Lung (tissue), 11 donors: ENCODE measurements at regions not wholly inside any gene's neighbourhood (a gene's known extent, or its start where the extent isn't known, plus 50 kb on each side); places are given as distances from the start of the nearest gene placed in this dataset.

Experiments used
- ATAC-seq: fragments of 200-7000 bp; cut with Tn5 transposase; one replicate; pipeline ENCODE4 v1.9.1; 2020; ENCODE audit warnings: moderate number of reproducible peaks; ENCODE audit not compliant: insufficient read depth, low FRiP score
- DNase-seq, 3 donors: peaks; one replicate each; pipeline ENCODE4 v3.0.0-alpha.2; 2013 to 2017
- H3K27ac ChIP-seq, 2 donors: one replicate each; pipeline ENCODE4 v1.5.1; 2013; ENCODE audit warnings: mild to moderate bottlenecking in 2 of 2, moderate library complexity in 2 of 2, control low read depth in 1 of 2, inconsistent platforms in 1 of 2, low read depth in 1 of 2, low read length in 1 of 2
- H3K27me3 ChIP-seq, 3 donors: one replicate each; pipeline ENCODE4 v1.5.1; 2013; ENCODE audit warnings: low read length in 2 of 3; ENCODE audit not compliant: control insufficient read depth in 3 of 3, insufficient read depth in 3 of 3
- H3K36me3 ChIP-seq, 4 donors: one replicate each; pipeline ENCODE4 v1.5.1; 2013; ENCODE audit warnings: low read length in 4 of 4, mild to moderate bottlenecking in 1 of 4, moderate library complexity in 1 of 4; ENCODE audit not compliant: control insufficient read depth in 4 of 4, insufficient read depth in 4 of 4
- H3K4me1 ChIP-seq, 5 donors: one replicate each; pipeline ENCODE4 v1.5.1; 2013; ENCODE audit warnings: low read length in 5 of 5, mild to moderate bottlenecking in 2 of 5, moderate library complexity in 1 of 5; ENCODE audit not compliant: control insufficient read depth in 5 of 5, insufficient read depth in 5 of 5
- H3K4me3 ChIP-seq: one replicate; pipeline ENCODE4 v1.5.1; 2013; ENCODE audit warnings: mild to moderate bottlenecking, control low read depth, moderate library complexity
- H3K9ac ChIP-seq, 2 donors: one replicate each; pipeline ENCODE4 v1.5.1; 2013; ENCODE audit warnings: low read length in 2 of 2, control low read depth in 1 of 2; ENCODE audit not compliant: insufficient read depth in 1 of 2
- H3K9me3 ChIP-seq, 4 donors: one replicate each; pipeline ENCODE4 v1.5.1; 2013; ENCODE audit warnings: low read length in 3 of 4, mild to moderate bottlenecking in 1 of 4, moderate library complexity in 1 of 4; ENCODE audit not compliant: control insufficient read depth in 4 of 4, insufficient read depth in 3 of 4
- CTCF ChIP-seq: IDR thresholded peaks from 2 replicates; pipeline ENCODE4 v1.5.1; 2012; ENCODE audit warnings: mild to moderate bottlenecking; ENCODE audit errors: control extremely low read depth, extremely low read depth
- whole genome bisulfite sequencing, 2 donors: extraction: QIAGEN DNeasy Blood & Tissue Kit; methylation state at CpG; one replicate each; pipeline ENCODE4 v1.1.7; 2013; 5-methylcytosine and 5-hydroxymethylcytosine counted together
- donor health status: control.
- donor health status: control.
- donor health status: Bipolar disorder and iron deficiency.
- donor health status: healthy.
- donor health status: DM: yes; HTN: yes; CAD: no.

- 61 to 76% methylated on average over 1 of the region's 1 CpG for WGBS, 2 donors
- H3K27ac ChIP-seq: no peak overlapping the region
- ATAC-seq (no peak), DNase-seq (no peak)
- H3K27me3 ChIP-seq: no peaks in the 10 kb centered on the region
- no peak overlapping the region for H3K4me3 ChIP-seq
- TF ChIP-seq CTCF: no peak
- no peaks in the 10 kb centered on the region for H3K36me3 ChIP-seq
- no peaks in the 10 kb centered on the region for H3K4me1 ChIP-seq
- H3K9me3 ChIP-seq: no peaks in the 10 kb centered on the region
- H3K9ac ChIP-seq: no peak overlapping the region
These were observed 203.0 kb upstream of the SGO1 start for GRCh38 chr3:20388971-20389370.

- H3K9me3 ChIP-seq: no peaks in the 10 kb centered on the region
- peaks cover 0 to 4% (median 0%) of the 10 kb centered on the region in 5 donors for H3K4me1 ChIP-seq
- H3K9ac ChIP-seq: no peak overlapping the region
- DNase-seq (no peak), ATAC-seq (no peak)
- no peak for TF ChIP-seq CTCF
- no peak overlapping the region for H3K27ac ChIP-seq
- H3K4me3 ChIP-seq: no peak overlapping the region
- 42 to 54% methylated on average over 1 of the region's 1 CpG for WGBS, 2 donors
- H3K36me3 ChIP-seq: no peaks in the 10 kb centered on the region
- no peaks in the 10 kb centered on the region for H3K27me3 ChIP-seq
These were observed 194.3 kb upstream of the SGO1 start for GRCh38 chr3:20380295-20380694.

- no peak overlapping the region for H3K27ac ChIP-seq
- H3K9ac ChIP-seq: no peak overlapping the region
- H3K9me3 ChIP-seq: no peaks in the 10 kb centered on the region
- 62 to 79% methylated on average over 2 of the region's 2 CpGs for WGBS, 2 donors
- ATAC-seq (no peak), DNase-seq (no peak)
- no peak for TF ChIP-seq CTCF
- no peaks in the 10 kb centered on the region for H3K27me3 ChIP-seq
- no peaks in the 10 kb centered on the region for H3K36me3 ChIP-seq
- H3K4me1 ChIP-seq: peaks cover 0 to 4% (median 0%) of the 10 kb centered on the region in 5 donors
- no peak overlapping the region for H3K4me3 ChIP-seq
These were observed 192.3 kb upstream of the SGO1 start for GRCh38 chr3:20378315-20378714.

GRCh38 chr3:20376665-20377217 is 190.7 kb upstream of the SGO1 start:
- Histone ChIP-seq H3K9me3 (no peaks in the 10 kb centered on the region), H3K9ac (no peak overlapping the region), H3K4me1 (peaks cover 0 to 4% (median 0%) of the 10 kb centered on the region in 5 donors), H3K27ac (no peak overlapping the region), H3K27me3 (no peaks in the 10 kb centered on the region), H3K36me3 (no peaks in the 10 kb centered on the region), H3K4me3 (no peak overlapping the region)
- no peak for TF ChIP-seq CTCF
- no peak for DNase-seq
- no peak for ATAC-seq
